ENCODE measurements at regions not wholly inside any gene's neighbourhood (a gene's known extent, or its start where the extent isn't known, plus 50 kb on each side); places are given as distances from the start of the nearest gene placed in this dataset.

DNA sequence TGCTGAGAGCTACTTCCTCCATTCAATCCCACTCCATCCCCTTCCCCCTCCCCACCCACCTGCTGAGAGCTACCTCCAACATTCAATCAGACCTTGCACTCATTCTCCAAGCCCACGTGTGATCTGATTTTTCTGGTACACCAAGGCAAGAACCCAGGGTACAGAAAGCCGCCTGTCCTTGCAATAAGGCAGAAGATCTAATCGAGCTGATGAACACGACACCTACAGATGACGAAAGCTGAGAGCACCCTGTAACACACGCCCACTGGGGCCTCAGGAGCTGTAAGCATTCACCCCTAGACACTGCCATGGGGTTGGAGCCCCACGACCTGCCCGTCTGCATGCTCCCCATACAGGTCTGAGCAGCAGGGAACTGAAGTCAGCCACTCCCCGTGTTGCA is 58.3 kb downstream of the TRIML1 start:
- Mint-ChIP-seq H3K27ac (no peak overlapping the region), H3K27me3 (no peaks in the 10 kb centered on the region), H3K36me3 (ENCODE audit: low read depth) (no peaks in the 10 kb centered on the region), H3K9me3 (peaks cover 8% of the 10 kb centered on the region), H3K4me3 (no peak overlapping the region), H3K4me1 (no peaks in the 10 kb centered on the region)
- POLR2A ChIA-PET, result no interaction called here
- no peak for DNase-seq
- CTCF ChIA-PET, result no interaction called here

GRCh38 chr4:188198982-188199792 is 59.9 kb downstream of the TRIML1 start:
- Mint-ChIP-seq H3K27ac (no peak overlapping the region), H3K36me3 (ENCODE audit: low read depth) (no peaks in the 10 kb centered on the region), H3K4me1 (no peaks in the 10 kb centered on the region), H3K9me3 (peaks cover 6% of the 10 kb centered on the region), H3K4me3 (no peak overlapping the region), H3K27me3 (no peaks in the 10 kb centered on the region)
- ChIA-PET POLR2A (no interaction called here), CTCF (no interaction called here)
- DNase-seq, result no peak

GRCh38 chr4:188201851-188202250 is 62.6 kb downstream of the TRIML1 start:
- CTCF ChIA-PET, result no interaction called here
- H3K36me3 Mint-ChIP-seq (ENCODE audit: low read depth), result no peaks in the 10 kb centered on the region
- no peak overlapping the region for H3K27ac Mint-ChIP-seq
- no peaks in the 10 kb centered on the region for H3K27me3 Mint-ChIP-seq
- no peaks in the 10 kb centered on the region for H3K4me1 Mint-ChIP-seq
- POLR2A ChIA-PET, result no interaction called here
- no peak overlapping the region for H3K4me3 Mint-ChIP-seq
- no peak for DNase-seq
- peaks cover 13% of the 10 kb centered on the region for H3K9me3 Mint-ChIP-seq

GRCh38 chr4:188206783-188207182 is 67.5 kb downstream of the TRIML1 start:
- DNase-seq, result no peak
- no peaks in the 10 kb centered on the region for H3K36me3 Mint-ChIP-seq (ENCODE audit: low read depth)
- no peak overlapping the region for H3K4me3 Mint-ChIP-seq
- H3K4me1 Mint-ChIP-seq, result no peaks in the 10 kb centered on the region
- H3K27ac Mint-ChIP-seq, result no peak overlapping the region
- ChIA-PET POLR2A (no interaction called here), CTCF (no interaction called here)
- no peaks in the 10 kb centered on the region for H3K27me3 Mint-ChIP-seq
- H3K9me3 Mint-ChIP-seq, result peaks cover 29% of the 10 kb centered on the region

- CTCF ChIA-PET, result no interaction called here
Observed at GRCh38 chr4:188214861-188215260, 75.6 kb downstream of the TRIML1 start.

DNA sequence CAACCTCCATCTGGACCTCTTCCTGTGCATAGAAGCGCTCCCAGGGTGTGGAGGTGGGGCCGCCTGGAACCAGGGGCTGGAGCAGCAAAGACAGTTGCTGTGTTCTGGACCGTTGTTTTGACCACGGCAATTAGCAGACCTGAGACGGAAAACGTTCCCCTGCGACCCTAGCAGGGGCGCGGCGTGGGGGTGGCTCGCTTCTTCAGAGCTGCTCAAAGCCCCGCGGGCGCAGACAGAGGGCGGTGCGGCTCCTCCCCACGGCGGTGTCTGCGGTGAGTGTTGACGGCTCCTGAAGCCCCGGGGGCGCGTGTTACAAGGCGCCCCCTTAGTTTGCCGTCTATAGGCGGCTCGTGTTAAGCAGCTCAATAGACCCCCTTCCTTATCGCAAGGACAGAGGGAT is 79.2 kb downstream of the TRIML1 start:
- ChIA-PET CTCF (no interaction called here), POLR2A (no interaction called here)
- H3K27ac Mint-ChIP-seq, result no peak overlapping the region
- H3K9me3 Mint-ChIP-seq, result peaks cover 20% of the 10 kb centered on the region
- no peaks in the 10 kb centered on the region for H3K4me1 Mint-ChIP-seq
- H3K36me3 Mint-ChIP-seq (ENCODE audit: low read depth), result no peaks in the 10 kb centered on the region
- no peak overlapping the region for H3K4me3 Mint-ChIP-seq
- H3K27me3 Mint-ChIP-seq, result no peaks in the 10 kb centered on the region
- no peak for DNase-seq

More at GRCh38 chr4:188214861-188215260, 75.6 kb downstream of the TRIML1 start:
- no peak overlapping the region for H3K27ac Mint-ChIP-seq
- H3K4me1 Mint-ChIP-seq, result no peaks in the 10 kb centered on the region
- no peak overlapping the region for H3K4me3 Mint-ChIP-seq
- H3K9me3 Mint-ChIP-seq, result peaks cover 26% of the 10 kb centered on the region
- no peaks in the 10 kb centered on the region for H3K36me3 Mint-ChIP-seq (ENCODE audit: low read depth)
- no peaks in the 10 kb centered on the region for H3K27me3 Mint-ChIP-seq
- POLR2A ChIA-PET, result no interaction called here
- no peak for DNase-seq

DNA sequence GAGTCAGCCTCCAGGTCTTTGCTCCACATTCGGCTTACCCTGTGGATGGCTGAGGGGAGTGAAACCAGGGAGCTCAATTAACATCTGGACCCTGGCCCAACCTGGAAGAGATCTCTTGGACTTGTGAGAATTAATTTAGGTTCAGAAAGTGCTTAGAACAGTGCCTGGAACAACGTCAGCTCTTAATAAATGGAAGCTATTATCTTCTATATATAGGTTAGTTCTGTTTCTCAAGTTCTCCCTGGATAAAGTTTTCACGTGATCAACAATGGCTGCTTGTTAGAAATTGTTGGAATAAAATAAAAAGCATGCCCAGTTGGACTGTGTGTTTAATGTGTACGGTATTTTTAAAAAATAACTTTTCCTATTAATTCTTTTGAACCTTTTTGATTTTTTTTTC is 80.8 kb downstream of the TRIML1 start:
- no peaks in the 10 kb centered on the region for H3K4me1 Mint-ChIP-seq
- no peak overlapping the region for H3K27ac Mint-ChIP-seq
- H3K27me3 Mint-ChIP-seq, result no peaks in the 10 kb centered on the region
- CTCF ChIA-PET, result no interaction called here
- no peak for DNase-seq
- peaks cover 14% of the 10 kb centered on the region for H3K9me3 Mint-ChIP-seq
- H3K36me3 Mint-ChIP-seq (ENCODE audit: low read depth), result no peaks in the 10 kb centered on the region
- H3K4me3 Mint-ChIP-seq, result no peak overlapping the region
- POLR2A ChIA-PET, result no interaction called here

DNA sequence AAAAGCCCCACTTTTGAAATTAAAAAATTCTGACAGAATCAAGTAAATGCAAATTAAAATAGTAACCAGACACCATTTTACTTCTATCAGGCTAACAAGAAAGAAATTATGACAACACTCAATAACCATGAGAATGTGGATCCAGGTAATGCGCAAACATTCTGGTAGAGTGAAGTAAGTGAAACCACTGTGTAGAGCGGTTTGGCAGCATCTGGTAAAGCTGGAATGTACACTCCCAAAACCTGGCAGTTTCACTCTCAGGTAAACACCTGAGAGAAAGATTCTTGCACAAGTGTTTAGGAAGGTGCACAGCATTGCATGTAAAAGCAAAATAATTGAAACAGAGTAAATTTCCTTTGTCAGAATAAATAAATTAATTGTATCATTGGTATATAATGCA is 81.8 kb downstream of the TRIML1 start:
- Mint-ChIP-seq H3K27ac (no peak overlapping the region), H3K4me1 (no peaks in the 10 kb centered on the region), H3K4me3 (no peak overlapping the region), H3K36me3 (ENCODE audit: low read depth) (no peaks in the 10 kb centered on the region), H3K9me3 (peaks cover 16% of the 10 kb centered on the region), H3K27me3 (no peaks in the 10 kb centered on the region)
- ChIA-PET CTCF (no interaction called here), POLR2A (no interaction called here)
- no peak for DNase-seq

- peaks cover 5% of the 10 kb centered on the region for H3K9me3 Mint-ChIP-seq
- H3K36me3 Mint-ChIP-seq (ENCODE audit: low read depth), result no peaks in the 10 kb centered on the region
- H3K4me1 Mint-ChIP-seq, result no peaks in the 10 kb centered on the region
- no peaks in the 10 kb centered on the region for H3K27me3 Mint-ChIP-seq
- CTCF ChIA-PET, result interaction anchor here (0.6 to 0.7 kb wide), 2 partner anchors 25 to 94 kb away, joined by 3 to 4 read pairs; no protein-coding TSS in a partner anchor
- no peak overlapping the region for H3K4me3 Mint-ChIP-seq
- no peak overlapping the region for H3K27ac Mint-ChIP-seq
- POLR2A ChIA-PET, result no interaction called here
- DNase-seq, result no peak
Observed at GRCh38 chr4:188228279-188228678, 89.0 kb downstream of the TRIML1 start.

- H3K4me3 Mint-ChIP-seq, result no peak overlapping the region
- H3K4me1 Mint-ChIP-seq, result no peaks in the 10 kb centered on the region
- DNase-seq, result no peak
- no peaks in the 10 kb centered on the region for H3K27me3 Mint-ChIP-seq
- ChIA-PET POLR2A (no interaction called here), CTCF (no interaction called here)
- no peak overlapping the region for H3K27ac Mint-ChIP-seq
- no peaks in the 10 kb centered on the region for H3K36me3 Mint-ChIP-seq (ENCODE audit: low read depth)
- peaks cover 4% of the 10 kb centered on the region for H3K9me3 Mint-ChIP-seq
Observed at GRCh38 chr4:188232428-188232827, 93.2 kb downstream of the TRIML1 start.

DNA sequence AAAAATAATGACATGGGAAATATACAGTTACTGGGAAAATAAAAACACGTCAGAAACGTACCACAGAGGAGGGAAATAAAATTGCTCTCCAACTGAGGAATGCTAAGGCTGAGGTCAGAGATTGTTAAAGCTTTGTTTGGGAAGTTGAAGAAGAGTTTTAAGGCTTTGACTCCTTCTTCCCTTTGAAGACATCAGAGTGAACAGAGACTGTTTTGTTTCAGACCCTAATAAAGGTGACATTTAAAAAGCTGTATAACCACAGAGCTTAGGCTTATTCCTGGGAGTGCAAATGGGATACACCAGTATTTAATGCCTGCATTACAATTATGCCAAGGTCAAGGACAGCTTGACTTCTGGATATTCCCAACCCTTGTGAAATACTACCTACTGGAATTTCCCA is 102.8 kb downstream of the TRIML1 start:
- ChIA-PET POLR2A (no interaction called here), CTCF (interaction anchor here (0.7 kb wide), 1 partner anchor 62 kb away, joined by 3 read pairs; no protein-coding TSS in a partner anchor)
- Mint-ChIP-seq H3K4me3 (no peak overlapping the region), H3K4me1 (no peaks in the 10 kb centered on the region), H3K9me3 (peaks cover 11% of the 10 kb centered on the region), H3K27me3 (no peaks in the 10 kb centered on the region), H3K36me3 (ENCODE audit: low read depth) (no peaks in the 10 kb centered on the region), H3K27ac (no peak overlapping the region)
- no peak for DNase-seq

- ChIA-PET POLR2A (no interaction called here), CTCF (no interaction called here)
- Mint-ChIP-seq H3K4me3 (no peak overlapping the region), H3K4me1 (no peaks in the 10 kb centered on the region), H3K27ac (no peak overlapping the region), H3K9me3 (peaks cover 13% of the 10 kb centered on the region), H3K27me3 (no peaks in the 10 kb centered on the region), H3K36me3 (ENCODE audit: low read depth) (no peaks in the 10 kb centered on the region)
- no peak for DNase-seq
Observed at GRCh38 chr4:188245651-188246050, 106.4 kb downstream of the TRIML1 start.

DNA sequence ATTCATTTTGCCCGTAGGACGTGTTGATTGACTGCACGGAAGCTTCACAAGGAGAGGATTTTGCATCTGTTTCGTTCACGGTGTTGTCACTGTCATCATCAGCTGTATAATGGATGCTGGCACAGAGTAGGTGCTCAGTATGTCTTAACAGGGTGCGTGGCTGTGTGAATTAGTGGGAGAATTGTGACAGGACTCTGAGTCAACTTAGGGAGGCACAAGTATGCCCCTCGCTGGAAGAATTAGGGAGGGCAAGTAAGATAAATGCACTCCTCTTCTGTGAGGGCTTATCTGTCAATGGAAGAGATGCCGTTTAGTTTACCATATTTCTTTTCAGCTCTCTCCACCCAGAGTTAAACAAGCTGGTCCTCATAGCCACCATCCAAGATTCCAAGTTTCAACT is 107.2 kb downstream of the TRIML1 start:
- DNase-seq, result no peak
- Mint-ChIP-seq H3K27me3 (no peaks in the 10 kb centered on the region), H3K4me3 (no peak overlapping the region), H3K4me1 (no peaks in the 10 kb centered on the region), H3K9me3 (peaks cover 13% of the 10 kb centered on the region), H3K36me3 (ENCODE audit: low read depth) (no peaks in the 10 kb centered on the region), H3K27ac (no peak overlapping the region)
- POLR2A ChIA-PET, result no interaction called here
- CTCF ChIA-PET, result no interaction called here

- Mint-ChIP-seq H3K27me3 (no peaks in the 10 kb centered on the region), H3K4me1 (no peaks in the 10 kb centered on the region), H3K27ac (no peak overlapping the region), H3K4me3 (no peak overlapping the region), H3K9me3 (peaks cover 6% of the 10 kb centered on the region), H3K36me3 (ENCODE audit: low read depth) (no peaks in the 10 kb centered on the region)
- POLR2A ChIA-PET, result no interaction called here
- DNase-seq, result no peak
- CTCF ChIA-PET, result no interaction called here
Observed at GRCh38 chr4:188254211-188254610, 115.0 kb downstream of the TRIML1 start.

All from activated CD4-positive, alpha-beta memory T cell treated with anti-CD3 and anti-CD28 coated beads, Interleukin-2, amount 10 ng/mL, durations not matched to agents 7 days and 5 days (primary cell).